ENCODE measurements at regions not wholly inside any gene's neighbourhood (a gene's known extent, or its start where the extent isn't known, plus 50 kb on each side); places are given as distances from the start of the nearest gene placed in this dataset.
A peak's percentile ranks its signal among the peaks of the same experiment; 100 is the strongest.

- no peak for DNase-seq (ENCODE audit: low spot score)
- no peak for TF ChIP-seq CTCF (IDR thresholded peaks at IDR 0.05)
- Histone ChIP-seq H3K4me3 (peak overlapping the region; percentile 7), H3K27ac (peak overlapping the region; percentile 73 to 87)
Measured at GRCh38 chr4:123589301-123589700, 192.7 kb downstream of the SPRY1 start.

GRCh38 chr4:123591875-123592274 lies 195.3 kb downstream of the SPRY1 start:
- DNase-seq (ENCODE audit: low spot score): no peak
- TF ChIP-seq CTCF (IDR thresholded peaks at IDR 0.05): no peak
- Histone ChIP-seq H3K27ac (no peak overlapping the region), H3K4me3 (no peak overlapping the region)

GRCh38 chr4:123593655-123594054 lies 197.1 kb downstream of the SPRY1 start:
- no peak for DNase-seq (ENCODE audit: low spot score)
- TF ChIP-seq CTCF (IDR thresholded peaks at IDR 0.05): no peak
- no peak overlapping the region for H3K4me3 ChIP-seq
- H3K27ac ChIP-seq: no peak overlapping the region

GRCh38 chr4:123596805-123597204 lies 200.2 kb downstream of the SPRY1 start:
- no peak for DNase-seq (ENCODE audit: low spot score)
- Histone ChIP-seq H3K27ac (no peak overlapping the region), H3K4me3 (no peak overlapping the region)
- TF ChIP-seq CTCF (IDR thresholded peaks at IDR 0.05): no peak

- Histone ChIP-seq H3K4me3 (no peak overlapping the region), H3K27ac (no peak overlapping the region)
- no peak for DNase-seq (ENCODE audit: low spot score)
- TF ChIP-seq CTCF (IDR thresholded peaks at IDR 0.05): no peak
Measured at GRCh38 chr4:123597586-123597985, 201.0 kb downstream of the SPRY1 start.

- H3K4me3 ChIP-seq: no peak overlapping the region
- TF ChIP-seq CTCF (IDR thresholded peaks at IDR 0.05): no peak
- H3K27ac ChIP-seq: no peak overlapping the region
- DNase-seq (ENCODE audit: low spot score): no peak
Measured at GRCh38 chr4:123598331-123598730, 201.7 kb downstream of the SPRY1 start.

GRCh38 chr4:123599061-123599919 lies 202.7 kb downstream of the SPRY1 start:
- Histone ChIP-seq H3K27ac (no peak overlapping the region), H3K4me3 (no peak overlapping the region)
- DNase-seq (ENCODE audit: low spot score): no peak
- no peak for TF ChIP-seq CTCF (IDR thresholded peaks at IDR 0.05)

Data from coronary artery (tissue), 2 donors.